HCT116 (cell line): ENCODE measurements at regions not wholly inside any gene's neighbourhood (a gene's known extent, or its start where the extent isn't known, plus 50 kb on each side); places are given as distances from the start of the nearest gene placed in this dataset.

ENCODE experiments used
- ATAC-seq: fragments of 200-7000 bp; cut with Tn5 transposase; 2 replicates; pipeline ENCODE4 v1.9.1; 2020; ENCODE audit warnings: mild to moderate bottlenecking, moderate library complexity
- BruUV-seq: library from RNA; stranded (reverse); fragments of 400-500 nt; replicated peaks from 2 replicates; lab custom pipeline; 2021; lab: Mats Ljungman, UMichigan
- CTCF ChIA-PET: fragments of 300-600 bp; sonication (Branson Sonifier 250); formaldehyde crosslinking; loops from one replicate; lab custom pipeline; 2021; ENCODE audit warnings: antibody characterized with exemption; lab: Charles Lee
- POLR2A ChIA-PET: fragments of 300-600, 350-600 bp; sonication (Branson Sonifier 250); formaldehyde crosslinking; loops from one replicate; lab custom pipeline; 2021; ENCODE audit warnings: antibody characterized with exemption; lab: Charles Lee
- RAD21 ChIA-PET, 2 experiments: fragments of 300-600 bp; sonication (Branson Sonifier 250); formaldehyde crosslinking; loops; one replicate each; lab custom pipeline; 2023; ENCODE audit warnings: low total read pairs in 2 of 2; ENCODE audit not compliant: uncharacterized antibody in 2 of 2, unreplicated experiment in 2 of 2, low non-redundant PET in 1 of 2; lab: Charles Lee
- DNase-seq: peaks from one replicate; pipeline ENCODE4 v3.0.0-alpha.2; 2010; ENCODE audit warnings: low read depth, low spot score
- H2AFZ ChIP-seq: fragments of 200-600 bp; shearing (Covaris generic), sonication (generic); 2 replicates; pipeline ENCODE4 v1.6.1; 2017; ENCODE audit warnings: low read depth, mixed run types, mixed read lengths, antibody characterized with exemption, low read length; ENCODE audit not compliant: poor library complexity, severe bottlenecking
- H3K27ac ChIP-seq: 2 replicates; pipeline ENCODE4 v1.5.1; 2012; ENCODE audit warnings: low read depth, low read length
- H3K27me3 ChIP-seq: fragments of 200-600 bp; sonication (generic); 2 replicates; pipeline ENCODE4 v1.6.1; 2016; ENCODE audit warnings: mixed run types, low read length, mixed read lengths; ENCODE audit not compliant: insufficient read depth
- H3K36me3 ChIP-seq, 2 experiments: fragments of 200-500 bp in 1 of 2; fragments of 200-600 bp in 1 of 2; sonication (Bioruptor generic) in 1 of 2; sonication (generic) in 1 of 2; 2 replicates each; pipeline versions ENCODE4 v1.5.1 to v1.6.1; 2014 to 2016; ENCODE audit warnings: low read length in 2 of 2, inconsistent platforms in 1 of 2, mixed read lengths in 1 of 2, mixed run types in 1 of 2; ENCODE audit not compliant: insufficient read depth in 2 of 2, control insufficient read depth in 1 of 2
- H3K4me1 ChIP-seq, 2 experiments: fragments of 200-600 bp in 1 of 2; sonication (generic) in 1 of 2; 2 replicates each; pipeline versions ENCODE4 v1.5.1 to v1.6.1; 2012 to 2017; ENCODE audit warnings: low read length in 2 of 2, inconsistent platforms in 1 of 2, mild to moderate bottlenecking in 1 of 2, mixed read lengths in 1 of 2, mixed run types in 1 of 2, moderate library complexity in 1 of 2; ENCODE audit not compliant: insufficient read depth in 2 of 2, control insufficient read depth in 1 of 2
- H3K4me2 ChIP-seq: fragments of 200-600 bp; sonication (generic); 2 replicates; pipeline ENCODE4 v1.6.1; 2017; ENCODE audit warnings: mixed run types, low read length, mixed read lengths
- H3K4me3 ChIP-seq, 2 experiments: fragments of 200-600 bp in 1 of 2; sonication (generic) in 1 of 2; replicated peaks in 1 of 2; 2 replicates each; pipeline ENCODE4 v1.5.1; 2011 to 2016; ENCODE audit warnings: low read length in 2 of 2, control low read depth in 1 of 2, low read depth in 1 of 2, mild to moderate bottlenecking in 1 of 2, mixed read lengths in 1 of 2, mixed run types in 1 of 2
- H3K79me2 ChIP-seq: fragments of 200-600 bp; sonication (generic); 2 replicates; pipeline ENCODE4 v1.6.1; 2017; ENCODE audit warnings: mild to moderate bottlenecking, mixed run types, low read length, moderate library complexity, mixed read lengths; ENCODE audit not compliant: insufficient read depth
- H3K9ac ChIP-seq: fragments of 200-600 bp; sonication (generic); 2 replicates; pipeline ENCODE4 v1.6.1; 2016; ENCODE audit warnings: low read length, mixed read lengths
- H3K9me2 ChIP-seq: fragments of 200-600 bp; sonication (generic), shearing (Covaris generic); 2 replicates; pipeline ENCODE4 v1.6.1; 2017; ENCODE audit warnings: mixed run types, mild to moderate bottlenecking, moderate library complexity; ENCODE audit not compliant: insufficient read depth
- H3K9me3 ChIP-seq, 2 experiments: fragments of 200-500 bp in 1 of 2; fragments of 200-600 bp in 1 of 2; sonication (Bioruptor generic) in 1 of 2; sonication (generic) in 1 of 2; 2 replicates each; pipeline ENCODE4 v1.6.1; 2014 to 2017; ENCODE audit warnings: low read length in 2 of 2, mixed read lengths in 2 of 2, inconsistent platforms in 1 of 2, low read depth in 1 of 2, mild to moderate bottlenecking in 1 of 2, mixed run types in 1 of 2, moderate library complexity in 1 of 2; ENCODE audit not compliant: control insufficient read depth in 1 of 2, insufficient read depth in 1 of 2
- H4K20me1 ChIP-seq: fragments of 200-600 bp; sonication (generic), shearing (Covaris generic); 2 replicates; pipeline ENCODE4 v1.6.1; 2017; ENCODE audit warnings: mixed run types, mild to moderate bottlenecking, moderate library complexity; ENCODE audit not compliant: insufficient read depth
- ATF3 ChIP-seq: IDR thresholded peaks from 2 replicates; pipeline ENCODE4 v1.6.1; 2012
- CBX3 ChIP-seq: IDR thresholded peaks from 2 replicates; pipeline ENCODE4 v1.6.1; 2012; ENCODE audit warnings: low read depth
- CEBPB ChIP-seq: IDR thresholded peaks from 2 replicates; pipeline ENCODE4 v1.6.1; 2012; ENCODE audit warnings: low read depth
- EGR1 ChIP-seq: IDR thresholded peaks from 2 replicates; pipeline ENCODE4 v1.6.1; 2012; ENCODE audit warnings: low read depth
- FOSL1 ChIP-seq: IDR thresholded peaks from 2 replicates; pipeline ENCODE4 v1.6.1; 2012; ENCODE audit warnings: low read depth
- JUND ChIP-seq: IDR thresholded peaks from 2 replicates; pipeline ENCODE4 v1.6.1; 2012
- MAX ChIP-seq: IDR thresholded peaks from 2 replicates; pipeline ENCODE4 v1.6.1; 2012
- POLR2A ChIP-seq: IDR thresholded peaks from 2 replicates; pipeline ENCODE4 v1.7.0; 2011; ENCODE audit warnings: borderline replicate concordance; ENCODE audit not compliant: insufficient read depth, insufficient read length; ENCODE audit errors: extremely low read depth
- RAD21 ChIP-seq: IDR thresholded peaks from 2 replicates; pipeline ENCODE4 v1.6.1; 2012; ENCODE audit warnings: low read depth, mild to moderate bottlenecking
- SIN3A ChIP-seq: IDR thresholded peaks from 2 replicates; pipeline ENCODE4 v1.6.1; 2012; ENCODE audit warnings: low read depth
- SP1 ChIP-seq: IDR thresholded peaks from 2 replicates; pipeline ENCODE4 v1.6.1; 2012; ENCODE audit warnings: low read depth
- TCF7L2 ChIP-seq: IDR thresholded peaks from 2 replicates; pipeline ENCODE4 v1.7.0; 2011; ENCODE audit warnings: borderline replicate concordance, inconsistent platforms; ENCODE audit not compliant: insufficient read depth, insufficient read length; ENCODE audit errors: extremely low read depth
- ZBTB33 ChIP-seq: IDR thresholded peaks from 2 replicates; pipeline ENCODE4 v1.6.1; 2011; ENCODE audit warnings: mild to moderate bottlenecking, low read length, moderate library complexity; ENCODE audit not compliant: insufficient replicate concordance; ENCODE audit errors: extremely low read depth
- ZFX ChIP-seq: fragments of 450-650 bp; IDR thresholded peaks from 2 replicates; pipeline ENCODE4 v1.6.1; 2017
- intact Hi-C: fragments of 100-400 bp; cut with micrococcal nuclease; formaldehyde crosslinking; loops from 2 replicates; pipeline ENCODE4 v1.10.0; 2022

GRCh38 chr9:25225938-25226760 lies 452.1 kb downstream of the TUSC1 start:
- H3K79me2 ChIP-seq = no peaks in the 10 kb centered on the region
- ChIA-PET RAD21 (no interaction called here), CTCF (no interaction called here), POLR2A (no interaction called here)
- intact Hi-C loops = no loop called here
- H3K9ac ChIP-seq = no peak overlapping the region
- ATAC-seq (no peak), DNase-seq (no peak)
- no peaks in the 10 kb centered on the region for H3K4me1 ChIP-seq
- H3K4me2 ChIP-seq = no peak overlapping the region
- no peak overlapping the region for H3K4me3 ChIP-seq
- H2AFZ ChIP-seq = no peak overlapping the region
- no peaks in the 10 kb centered on the region for H4K20me1 ChIP-seq
- no peak for TF ChIP-seq EGR1
- no peak for TF ChIP-seq POLR2A
- TF ChIP-seq CEBPB = no peak
- TF ChIP-seq ATF3 = no peak
- no peaks in the 10 kb centered on the region for H3K36me3 ChIP-seq
- no peak overlapping the region for H3K27ac ChIP-seq
- no TSS peak for BruUV-seq
- H3K9me3 ChIP-seq = peaks cover 10 to 12% of the 10 kb centered on the region in 2 experiments; a peak in 2 of 4 replicates
- no peaks in the 10 kb centered on the region for H3K9me2 ChIP-seq
- no peaks in the 10 kb centered on the region for H3K27me3 ChIP-seq

- Histone ChIP-seq H3K4me3 (no peak overlapping the region), H3K36me3 (no peaks in the 10 kb centered on the region), H3K9me3 (peaks cover 5 to 12% of the 10 kb centered on the region in 2 experiments; a peak in 2 of 4 replicates), H2AFZ (no peak overlapping the region), H3K9me2 (no peaks in the 10 kb centered on the region), H3K27me3 (no peaks in the 10 kb centered on the region), H3K79me2 (no peaks in the 10 kb centered on the region), H3K4me1 (no peaks in the 10 kb centered on the region), H3K27ac (no peak overlapping the region), H3K4me2 (no peak overlapping the region), H4K20me1 (no peaks in the 10 kb centered on the region), H3K9ac (no peak overlapping the region)
- ATAC-seq (no peak), DNase-seq (no peak)
- CTCF ChIA-PET = no interaction called here
- BruUV-seq = no TSS peak
- intact Hi-C loops = no loop called here
- TF ChIP-seq JUND (no peak), EGR1 (no peak), TCF7L2 (no peak), SP1 (no peak), MAX (no peak), RAD21 (no peak), ZBTB33 (no peak), POLR2A (no peak), SIN3A (no peak), ATF3 (no peak), CBX3 (no peak), ZFX (no peak), FOSL1 (no peak)
- RAD21 ChIA-PET = no interaction called here
- POLR2A ChIA-PET = no interaction called here
Observed at GRCh38 chr9:25224996-25225395, 453.2 kb downstream of the TUSC1 start.
